Large intestine (tissue), 3 donors: ENCODE measurements at regions not wholly inside any gene's neighbourhood (a gene's known extent, or its start where the extent isn't known, plus 50 kb on each side); places are given as distances from the start of the nearest gene placed in this dataset.

ENCODE experiments used
- DNase-seq, 2 donors: peaks; one replicate each; pipeline versions ENCODE4 v3.0.0 to v3.0.0-alpha.2; 2013
- H3K27ac ChIP-seq: one replicate; pipeline ENCODE4 v1.5.1; 2013; ENCODE audit warnings: low read length
- H3K27me3 ChIP-seq: 2 replicates; pipeline ENCODE4 v1.6.1; 2013; ENCODE audit warnings: low read length; ENCODE audit not compliant: control insufficient read depth, insufficient read depth
- H3K36me3 ChIP-seq: 2 replicates; pipeline ENCODE4 v1.6.1; 2013; ENCODE audit warnings: low read length; ENCODE audit not compliant: control insufficient read depth, insufficient read depth
- H3K4me1 ChIP-seq: one replicate; pipeline ENCODE4 v1.6.1; 2013; ENCODE audit warnings: low read length; ENCODE audit not compliant: control insufficient read depth, insufficient read depth
- H3K4me3 ChIP-seq: one replicate; pipeline ENCODE4 v1.5.1; 2013; ENCODE audit warnings: low read length
- H3K9me3 ChIP-seq: one replicate; pipeline ENCODE4 v1.6.1; 2013; ENCODE audit warnings: mild to moderate bottlenecking, low read depth, low read length, moderate library complexity; ENCODE audit not compliant: control insufficient read depth
- WGBS: methylation state at CpG from one replicate; pipeline ENCODE4 v1.1.5; 2013; ENCODE audit warnings: low lambda C conversion rate; ENCODE audit not compliant: insufficient coverage; 5-methylcytosine and 5-hydroxymethylcytosine counted together

GRCh38 chr6:109241199-109241598, 141.1 kb downstream of the CD164 start:
- Histone ChIP-seq H3K27me3 (no peaks in the 10 kb centered on the region), H3K9me3 (no peaks in the 10 kb centered on the region), H3K36me3 (no peaks in the 10 kb centered on the region), H3K27ac (no peak overlapping the region), H3K4me1 (peaks cover 15% of the 10 kb centered on the region), H3K4me3 (no peak overlapping the region)
- WGBS: 100% methylated on average over 1 of the region's 2 CpGs
- DNase-seq: no peak

DNA sequence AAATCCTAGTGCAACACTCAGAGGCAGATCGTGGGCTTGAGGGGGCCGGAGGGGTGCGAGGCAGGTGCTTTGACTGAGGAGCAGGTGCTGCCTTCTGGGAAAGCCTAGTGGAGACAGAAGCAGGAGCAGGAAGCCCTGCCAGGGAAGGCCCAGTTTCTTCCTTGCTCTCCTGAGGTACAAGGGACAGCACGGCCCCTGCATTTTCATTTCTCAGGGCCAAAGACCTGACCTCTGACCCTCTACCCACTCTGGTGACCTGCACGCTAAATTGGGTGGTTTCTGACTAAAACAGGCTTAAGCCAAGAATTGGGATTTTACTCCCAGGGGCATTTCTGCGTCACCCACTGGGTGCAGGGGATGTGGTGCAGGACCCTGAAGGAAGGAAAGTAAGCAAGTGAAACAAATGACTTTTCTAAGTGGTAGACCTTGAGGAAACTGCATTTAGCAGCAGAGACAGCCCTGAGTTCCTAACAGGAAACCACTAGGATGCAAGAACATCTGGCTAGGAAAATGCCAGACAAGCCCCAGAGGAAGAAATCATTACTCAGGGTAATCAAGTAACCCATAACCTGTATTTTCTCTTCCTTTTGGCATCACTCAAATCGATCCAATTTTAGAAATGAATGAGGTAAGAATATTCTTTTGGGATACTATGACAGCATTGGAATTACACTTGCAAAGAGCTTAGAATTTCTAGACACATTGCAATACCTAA, 141.7 kb downstream of the CD164 start:
- DNase-seq: no peak
- H3K4me3 ChIP-seq: no peak overlapping the region
- WGBS: no CpG with 5 or more reads among the region's 7 CpGs
- no peaks in the 10 kb centered on the region for H3K9me3 ChIP-seq
- peaks cover 15% of the 10 kb centered on the region for H3K4me1 ChIP-seq
- no peaks in the 10 kb centered on the region for H3K27me3 ChIP-seq
- H3K36me3 ChIP-seq: no peaks in the 10 kb centered on the region
- no peak overlapping the region for H3K27ac ChIP-seq

DNA sequence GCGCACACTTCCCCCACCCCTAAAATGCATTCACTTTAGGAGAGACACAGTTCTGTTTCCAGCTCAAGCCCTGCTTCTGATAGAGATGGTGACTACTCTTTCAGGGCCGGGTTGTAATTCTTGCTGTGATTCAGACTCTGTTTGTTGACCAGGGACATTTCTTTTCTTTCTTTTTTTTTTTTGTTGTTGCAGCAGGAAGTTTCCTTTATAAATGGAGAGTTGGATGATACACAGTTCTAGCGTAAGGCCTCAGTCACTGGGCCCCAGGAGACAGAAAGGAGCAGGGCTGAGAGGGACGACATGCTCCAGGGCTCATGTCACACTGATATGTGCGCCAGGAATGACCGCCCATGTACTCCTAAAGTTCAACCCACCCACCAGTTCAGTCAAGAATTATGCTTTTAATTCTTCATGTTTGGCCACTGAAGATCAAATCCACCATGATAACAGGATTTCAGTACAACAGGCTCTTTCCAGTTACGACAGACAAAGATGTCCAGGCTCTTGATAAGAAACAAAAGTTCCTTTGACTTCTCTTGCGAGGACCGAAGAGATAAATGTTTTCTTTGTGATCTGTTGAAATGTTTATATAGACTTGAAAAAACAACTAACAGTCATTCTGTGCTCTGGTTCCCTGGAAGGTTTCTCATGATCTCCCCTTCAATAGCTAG, 142.5 kb downstream of the CD164 start:
- H3K36me3 ChIP-seq: no peaks in the 10 kb centered on the region
- H3K4me3 ChIP-seq: no peak overlapping the region
- peaks cover 15% of the 10 kb centered on the region for H3K4me1 ChIP-seq
- no CpG with 5 or more reads among the region's 9 CpGs for WGBS
- H3K9me3 ChIP-seq: peaks cover 2% of the 10 kb centered on the region
- no peak for DNase-seq
- H3K27ac ChIP-seq: no peak overlapping the region
- H3K27me3 ChIP-seq: no peaks in the 10 kb centered on the region

DNA sequence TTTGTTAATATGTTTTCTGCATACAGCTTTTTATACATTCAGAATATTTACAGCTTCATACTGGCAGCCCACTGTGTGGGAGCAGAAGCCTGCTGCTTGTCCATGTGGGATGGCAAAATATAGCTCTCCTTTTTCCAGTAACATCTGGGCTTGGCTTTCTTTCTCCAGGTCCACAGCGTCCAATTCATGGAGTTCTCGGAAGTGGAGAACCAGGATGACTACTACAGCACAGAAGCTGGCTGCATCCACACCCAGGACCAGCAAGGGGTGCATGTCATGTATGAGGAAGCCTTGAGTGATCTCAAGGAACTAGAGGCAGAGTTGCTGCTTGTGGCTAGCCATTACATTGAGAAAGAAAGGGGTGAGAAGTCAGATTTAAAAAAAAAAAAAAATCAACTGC, 143.1 kb downstream of the CD164 start:
- Histone ChIP-seq H3K9me3 (peaks cover 3% of the 10 kb centered on the region), H3K4me3 (no peak overlapping the region), H3K27ac (no peak overlapping the region), H3K4me1 (peaks cover 15% of the 10 kb centered on the region), H3K27me3 (no peaks in the 10 kb centered on the region), H3K36me3 (no peaks in the 10 kb centered on the region)
- no peak for DNase-seq
- WGBS: no CpG with 5 or more reads among the region's 2 CpGs

- Histone ChIP-seq H3K4me3 (no peak overlapping the region), H3K9me3 (peaks cover 3% of the 10 kb centered on the region), H3K4me1 (peaks cover 15% of the 10 kb centered on the region), H3K36me3 (no peaks in the 10 kb centered on the region), H3K27me3 (no peaks in the 10 kb centered on the region), H3K27ac (no peak overlapping the region)
- WGBS: 100% methylated on average over 1 of the region's 3 CpGs
- DNase-seq: no peak
Measured at GRCh38 chr6:109238396-109238795, 143.1 kb downstream of the CEP57L1 start.

DNA sequence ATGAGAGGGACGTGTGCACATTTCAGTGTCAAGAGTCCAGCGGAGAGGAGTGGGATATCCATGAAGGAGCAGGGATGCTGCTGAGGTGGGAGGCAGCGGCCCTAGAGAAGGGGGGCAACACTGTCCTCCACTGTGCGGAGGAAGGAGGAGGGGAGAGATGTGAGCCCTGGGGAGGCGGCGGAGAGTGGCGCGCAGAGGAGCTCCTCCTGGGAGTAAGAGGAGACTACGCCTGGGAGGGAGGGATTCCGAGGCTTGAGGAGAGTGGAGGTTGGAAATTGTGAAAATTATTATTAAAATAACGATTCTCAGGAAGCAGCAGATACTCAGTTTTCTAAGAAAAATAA, 142.7 kb downstream of the CEP57L1 start:
- Histone ChIP-seq H3K4me1 (peaks cover 15% of the 10 kb centered on the region), H3K9me3 (peaks cover 3% of the 10 kb centered on the region), H3K36me3 (no peaks in the 10 kb centered on the region), H3K27ac (no peak overlapping the region), H3K4me3 (no peak overlapping the region), H3K27me3 (no peaks in the 10 kb centered on the region)
- 100% methylated on average over 1 of the region's 11 CpGs for WGBS
- no peak for DNase-seq

DNA sequence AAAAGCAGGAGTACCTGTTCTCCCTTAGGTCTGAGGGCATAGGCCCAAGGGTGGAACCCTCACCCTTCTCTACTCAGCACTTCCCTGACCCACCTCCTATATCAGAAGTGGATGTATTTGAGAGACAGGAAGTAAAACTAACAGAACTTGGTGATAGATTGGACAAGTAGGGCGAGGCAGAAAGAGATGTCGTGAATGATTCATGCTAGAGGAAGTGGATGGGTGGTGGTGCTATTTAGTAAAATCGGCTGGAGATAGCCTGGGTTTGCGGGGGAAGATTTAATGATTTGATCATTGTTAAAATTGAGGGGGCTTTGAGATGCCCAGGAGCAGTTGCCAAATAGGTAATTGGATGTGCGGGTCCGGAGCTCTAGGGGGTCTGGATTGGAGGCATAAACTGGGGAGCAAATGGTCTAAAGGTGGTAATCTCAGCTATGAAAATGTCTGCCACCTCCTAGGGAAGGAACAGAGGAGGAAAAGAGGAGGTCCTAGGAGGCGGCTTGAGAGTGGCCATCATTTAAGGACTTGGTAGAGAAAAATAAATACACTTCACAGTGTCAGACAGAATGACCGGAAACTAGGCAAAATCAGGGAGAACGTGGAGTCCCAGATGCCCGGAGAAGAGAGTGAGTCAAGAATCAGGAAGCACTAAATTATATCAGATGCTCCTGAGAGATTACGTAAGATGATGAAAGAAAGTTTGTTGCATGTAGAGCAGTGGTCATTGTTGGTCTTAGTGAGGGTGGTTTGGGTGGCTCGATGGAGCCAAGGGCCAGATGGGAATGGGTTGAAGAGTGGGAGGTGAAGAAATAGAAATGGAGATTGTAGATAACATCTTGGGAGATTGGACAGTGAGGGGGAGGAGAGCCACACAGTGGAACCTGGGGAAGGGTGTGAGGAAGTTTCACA, 142.0 kb downstream of the CEP57L1 start:
- Histone ChIP-seq H3K4me3 (no peak overlapping the region), H3K27me3 (no peaks in the 10 kb centered on the region), H3K9me3 (peaks cover 3% of the 10 kb centered on the region), H3K27ac (no peak overlapping the region), H3K4me1 (peaks cover 15% of the 10 kb centered on the region), H3K36me3 (no peaks in the 10 kb centered on the region)
- no peak for DNase-seq
- 100% methylated on average over 4 of the region's 12 CpGs for WGBS

GRCh38 chr6:109236115-109237076, 141.1 kb downstream of the CEP57L1 start:
- Histone ChIP-seq H3K27me3 (no peaks in the 10 kb centered on the region), H3K9me3 (peaks cover 3% of the 10 kb centered on the region), H3K4me3 (no peak overlapping the region), H3K36me3 (no peaks in the 10 kb centered on the region), H3K4me1 (peaks cover 21% of the 10 kb centered on the region), H3K27ac (no peak overlapping the region)
- 41% methylated on average over 4 of the region's 18 CpGs for WGBS
- DNase-seq: peak; percentile 60 to 75

DNA sequence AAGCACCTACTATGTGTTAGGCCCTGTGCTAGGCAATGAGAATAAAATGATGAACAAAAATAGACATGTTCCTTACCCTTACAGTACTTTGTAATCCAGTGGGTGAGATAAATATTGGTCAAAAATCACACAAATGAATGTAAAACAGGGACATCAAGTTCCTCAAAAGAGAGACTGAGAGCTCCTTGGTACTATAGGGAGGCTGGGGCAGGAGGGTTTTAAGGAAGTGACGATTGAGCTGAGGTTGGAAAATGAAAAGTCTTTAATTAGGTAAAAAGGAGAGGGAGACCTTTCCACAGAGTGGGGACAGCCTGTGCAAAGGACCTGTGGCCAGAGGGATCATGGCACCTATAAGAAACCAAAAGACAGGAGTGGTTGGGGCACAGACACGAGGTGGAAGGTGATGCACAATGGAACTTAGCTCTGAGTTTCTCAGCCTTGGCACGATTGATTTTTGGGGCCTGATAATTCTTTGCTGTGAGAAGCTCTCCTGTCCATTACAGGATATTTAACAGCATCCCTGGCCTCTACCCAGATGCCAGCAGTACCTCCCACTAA, 140.3 kb downstream of the CEP57L1 start:
- Histone ChIP-seq H3K27ac (no peak overlapping the region), H3K9me3 (peaks cover 3% of the 10 kb centered on the region)
- 100% methylated on average over 1 of the region's 3 CpGs for WGBS

More for the DNA sequence above, 140.3 kb downstream of the CEP57L1 start:
- Histone ChIP-seq H3K27me3 (no peaks in the 10 kb centered on the region), H3K36me3 (no peaks in the 10 kb centered on the region), H3K4me1 (peaks cover 26% of the 10 kb centered on the region), H3K4me3 (no peak overlapping the region)
- DNase-seq: no peak
